T-helper 2 cell treated with Interferon-gamma antibody and Interleukin-4, amounts not matched to agents 100 ng/mL and 5 ng/mL, for 36 hours (primary cell): ENCODE measurements at regions not wholly inside any gene's neighbourhood (a gene's known extent, or its start where the extent isn't known, plus 50 kb on each side); places are given as distances from the start of the nearest gene placed in this dataset.

Experiments used
- intact Hi-C: fragments of 100-400 bp; cut with micrococcal nuclease; formaldehyde crosslinking; loops from one replicate; pipeline ENCODE4 v1.15.1; 2023

GRCh38 chr5:89053547-89053946, 170.6 kb upstream of the MEF2C start:
- intact Hi-C loops: loop anchor here (5.0 kb wide), 1 partner anchor 226 kb away; no protein-coding TSS in a partner anchor

GRCh38 chr5:89050062-89050461, 167.1 kb upstream of the MEF2C start:
- intact Hi-C loops: loop anchor here (5.0 kb wide), 1 partner anchor 223 kb away; no protein-coding TSS in a partner anchor

GRCh38 chr5:89047571-89047970, 164.6 kb upstream of the MEF2C start:
- intact Hi-C loops: no loop called here

GRCh38 chr5:89045216-89045615, 162.2 kb upstream of the MEF2C start:
- intact Hi-C loops: no loop called here

- intact Hi-C loops: no loop called here
Observed at GRCh38 chr5:89044674-89045200, 161.8 kb upstream of the MEF2C start.

GRCh38 chr5:89043676-89044075, 160.7 kb upstream of the MEF2C start:
- intact Hi-C loops: no loop called here

- intact Hi-C loops: no loop called here
Observed at GRCh38 chr5:89042746-89043145, 159.8 kb upstream of the MEF2C start.

GRCh38 chr5:89041976-89042375, 159.0 kb upstream of the MEF2C start:
- intact Hi-C loops: no loop called here

GRCh38 chr5:89041249-89041779, 158.3 kb upstream of the MEF2C start:
- intact Hi-C loops: no loop called here

- intact Hi-C loops: no loop called here
Observed at GRCh38 chr5:89036704-89037489, 153.9 kb upstream of the MEF2C start.

GRCh38 chr5:89036166-89036565, 153.2 kb upstream of the MEF2C start:
- intact Hi-C loops: no loop called here

- intact Hi-C loops: no loop called here
Observed at GRCh38 chr5:89034588-89034987, 151.6 kb upstream of the MEF2C start.

GRCh38 chr5:89030798-89031197, 147.8 kb upstream of the MEF2C start:
- intact Hi-C loops: no loop called here

GRCh38 chr5:89028595-89029285, 145.8 kb upstream of the MEF2C start:
- intact Hi-C loops: no loop called here

GRCh38 chr5:89024045-89024444, 141.1 kb upstream of the MEF2C start:
- intact Hi-C loops: no loop called here

GRCh38 chr5:89020926-89021610, 138.1 kb upstream of the MEF2C start:
- intact Hi-C loops: no loop called here

- intact Hi-C loops: no loop called here
Observed at GRCh38 chr5:89016741-89017303, 133.8 kb upstream of the MEF2C start.

GRCh38 chr5:89015409-89015808, 132.4 kb upstream of the MEF2C start:
- intact Hi-C loops: no loop called here

- intact Hi-C loops: no loop called here
Observed at GRCh38 chr5:89011778-89012711, 129.1 kb upstream of the MEF2C start.

- intact Hi-C loops: no loop called here
Observed at GRCh38 chr5:89010512-89010911, 127.5 kb upstream of the MEF2C start.
